HG03025 (cell line): ENCODE measurements at regions not wholly inside any gene's neighbourhood (a gene's known extent, or its start where the extent isn't known, plus 50 kb on each side); places are given as distances from the start of the nearest gene placed in this dataset.
"Not testable (repeated sequence)": the region's sequence is repeated elsewhere in the genome, so short reads cannot be mapped to it uniquely, and the experiment has no call there.

Experiments
- ATAC-seq: cut with Tn5 transposase; IDR thresholded peaks from one replicate; pipeline ENCODE4 v1.9.1; 2021; ENCODE audit warnings: mild to moderate bottlenecking, moderate library complexity; ENCODE audit not compliant: unreplicated experiment, low FRiP score

- ATAC-seq = no peak
Observed at GRCh38 chr18:34521040-34521439, 189.1 kb upstream of the DTNA start.

GRCh38 chr18:34522603-34523002 is 187.5 kb upstream of the DTNA start:
- ATAC-seq = no peak

- ATAC-seq = no peak
Observed at GRCh38 chr18:34525244-34525643, 184.9 kb upstream of the DTNA start.

- no peak for ATAC-seq
Observed at GRCh38 chr18:34528177-34528576, 181.9 kb upstream of the DTNA start.

GRCh38 chr18:34529358-34530335 is 180.5 kb upstream of the DTNA start:
- no peak for ATAC-seq

- no peak for ATAC-seq
Observed at GRCh38 chr18:34531110-34531509, 179.0 kb upstream of the DTNA start.

GRCh38 chr18:34534642-34535041 is 175.5 kb upstream of the DTNA start:
- ATAC-seq = not testable (repeated sequence)

- ATAC-seq = no peak
Observed at GRCh38 chr18:34540897-34541296, 169.2 kb upstream of the DTNA start.

- ATAC-seq = no peak
Observed at GRCh38 chr18:34542625-34543024, 167.5 kb upstream of the DTNA start.

GRCh38 chr18:34543356-34543755 is 166.7 kb upstream of the DTNA start:
- ATAC-seq = no peak

GRCh38 chr18:34543945-34544344 is 166.2 kb upstream of the DTNA start:
- no peak for ATAC-seq

- no peak for ATAC-seq
Observed at GRCh38 chr18:34544930-34545329, 165.2 kb upstream of the DTNA start.

- no peak for ATAC-seq
Observed at GRCh38 chr18:34548120-34548972, 161.8 kb upstream of the DTNA start.

- ATAC-seq = no peak
Observed at GRCh38 chr18:34548973-34549294, 161.2 kb upstream of the DTNA start.

- no peak for ATAC-seq
Observed at GRCh38 chr18:34549367-34549766, 160.7 kb upstream of the DTNA start.

GRCh38 chr18:34550156-34550555 is 159.9 kb upstream of the DTNA start:
- no peak for ATAC-seq

- ATAC-seq = no peak
Observed at GRCh38 chr18:34550902-34551301, 159.2 kb upstream of the DTNA start.

GRCh38 chr18:34551824-34552223 is 158.3 kb upstream of the DTNA start:
- ATAC-seq = no peak

- ATAC-seq = no peak
Observed at GRCh38 chr18:34562252-34562870, 147.7 kb upstream of the DTNA start.

- no peak for ATAC-seq
Observed at GRCh38 chr18:34567857-34568256, 142.2 kb upstream of the DTNA start.

- ATAC-seq = no peak
Observed at GRCh38 chr18:34576622-34577021, 133.5 kb upstream of the DTNA start.
